HEK293 (cell line): ENCODE measurements at regions not wholly inside any gene's neighbourhood (a gene's known extent, or its start where the extent isn't known, plus 50 kb on each side); places are given as distances from the start of the nearest gene placed in this dataset.
A peak's percentile ranks its signal among the peaks of the same experiment; 100 is the strongest.

Experiments used
- CTCF ChIA-PET: fragments of 350-600 bp; formaldehyde crosslinking; extraction: SDS; loops from one replicate; lab custom pipeline; 2021; ENCODE audit warnings: antibody characterized with exemption; lab: Yijun Ruan, JAX
- POLR2A ChIA-PET: fragments of 300-600 bp; formaldehyde crosslinking; extraction: SDS; loops from one replicate; lab custom pipeline; 2020; ENCODE audit warnings: antibody characterized with exemption, inconsistent platforms; lab: Yijun Ruan, JAX
- H3K27ac ChIP-seq: fragments of 200-500 bp; sonication (Bioruptor generic); 2 replicates; pipeline ENCODE4 v1.5.1; 2014; ENCODE audit warnings: low read depth, low read length, control low read depth, inconsistent platforms; ENCODE audit errors: extremely low read depth
- H3K36me3 ChIP-seq, 2 experiments: fragments of 200-500 bp in 1 of 2; sonication (Bioruptor generic) in 1 of 2; 1 replicate in 1 of 2; 2 replicates in 1 of 2; pipeline ENCODE4 v1.5.1; 2014 to 2017; ENCODE audit warnings: inconsistent platforms in 2 of 2, low read length in 2 of 2; ENCODE audit not compliant: control insufficient read depth in 2 of 2, insufficient read depth in 1 of 2
- H3K4me1 ChIP-seq: fragments of 200-500 bp; sonication (Bioruptor generic); 2 replicates; pipeline ENCODE4 v1.5.1; 2014; ENCODE audit warnings: mild to moderate bottlenecking, low read length, inconsistent platforms; ENCODE audit not compliant: control insufficient read depth, insufficient read depth
- H3K4me3 ChIP-seq: 2 replicates; pipeline ENCODE4 v1.5.1; 2011; ENCODE audit warnings: low read depth, mild to moderate bottlenecking, control low read depth, low read length, moderate library complexity
- H3K9me3 ChIP-seq: fragments of 200-500 bp; sonication (Bioruptor generic); 2 replicates; pipeline ENCODE4 v1.5.1; 2014; ENCODE audit warnings: low read depth, low read length, inconsistent platforms; ENCODE audit not compliant: control insufficient read depth, insufficient read depth
- MEIS1 ChIP-seq: sonication (generic); formaldehyde crosslinking; IDR thresholded peaks from 2 replicates; pipeline ENCODE4 v1.8.1; 2022; ENCODE audit warnings: missing genetic modification reagents, mild to moderate bottlenecking, borderline replicate concordance
- TCF7L2 ChIP-seq: IDR thresholded peaks from 2 replicates; pipeline ENCODE4 v1.6.1; 2011; ENCODE audit warnings: low read depth, mild to moderate bottlenecking, inconsistent platforms, low read length, moderate library complexity, borderline replicate concordance
- ZIC2 ChIP-seq: fragments of 450-650 bp; formaldehyde crosslinking; IDR thresholded peaks from 2 replicates; pipeline ENCODE4 v1.5.1; 2016; ENCODE audit warnings: missing biosample characterization, missing genetic modification characterization
- ZNF341 ChIP-seq: fragments of 450-650 bp; formaldehyde crosslinking; IDR thresholded peaks from 2 replicates; pipeline ENCODE4; 2016; ENCODE audit warnings: low read depth, missing biosample characterization, missing genetic modification characterization
- ZNF366 ChIP-seq: fragments of 450-650 bp; formaldehyde crosslinking; conservative IDR thresholded peaks from 2 replicates; pipeline ENCODE4 v1.5.1; 2016; ENCODE audit warnings: missing biosample characterization, missing genetic modification characterization
- ZNF37A ChIP-seq: fragments of 450-650 bp; IDR thresholded peaks from 2 replicates; pipeline ENCODE4 v1.5.1; 2018; ENCODE audit warnings: missing biosample characterization, missing genetic modification characterization
- ZNF423 ChIP-seq: fragments of 450-650 bp; formaldehyde crosslinking; IDR thresholded peaks from 2 replicates; pipeline ENCODE4 v1.5.1; 2016; ENCODE audit warnings: missing biosample characterization, missing genetic modification characterization
- ZNF426 ChIP-seq: fragments of 450-650 bp; formaldehyde crosslinking; IDR thresholded peaks from 2 replicates; pipeline ENCODE4 v1.5.1; 2017; ENCODE audit warnings: missing biosample characterization, missing genetic modification characterization, mild to moderate bottlenecking, inconsistent platforms, moderate library complexity
- ZNF544 ChIP-seq: fragments of 450-650 bp; formaldehyde crosslinking; IDR thresholded peaks from 2 replicates; pipeline ENCODE4 v1.5.0; 2017; ENCODE audit warnings: missing biosample characterization, missing genetic modification characterization
- ZNF596 ChIP-seq: fragments of 450-650 bp; IDR thresholded peaks from 2 replicates; pipeline ENCODE4 v1.5.0; 2018; ENCODE audit warnings: missing biosample characterization, mild to moderate bottlenecking, missing genetic modification characterization, moderate library complexity
- ZNF621 ChIP-seq: fragments of 450-650 bp; formaldehyde crosslinking; IDR thresholded peaks from 2 replicates; pipeline ENCODE4 v1.5.1; 2017; ENCODE audit warnings: missing biosample characterization, missing genetic modification characterization
- ZNF629 ChIP-seq: fragments of 450-650 bp; formaldehyde crosslinking; IDR thresholded peaks from 2 replicates; pipeline ENCODE4 v1.5.1; 2017; ENCODE audit warnings: missing biosample characterization, missing genetic modification characterization
- ZNF658 ChIP-seq: fragments of 450-650 bp; formaldehyde crosslinking; IDR thresholded peaks from 2 replicates; pipeline ENCODE4; 2016; ENCODE audit warnings: missing biosample characterization, missing genetic modification characterization
- ZNF701 ChIP-seq: fragments of 450-650 bp; formaldehyde crosslinking; IDR thresholded peaks from 2 replicates; pipeline ENCODE4 v1.5.1; 2016; ENCODE audit warnings: missing biosample characterization, missing genetic modification characterization
- ZSCAN30 ChIP-seq: fragments of 450-650 bp; IDR thresholded peaks from 2 replicates; pipeline ENCODE4 v1.5.1; 2018; ENCODE audit warnings: missing biosample characterization, mild to moderate bottlenecking, missing genetic modification characterization, moderate library complexity
- TF ChIP-seq, protein P1 (sequence below): fragments of 450-650 bp; formaldehyde crosslinking; IDR thresholded peaks from 2 replicates; pipeline ENCODE4 v1.5.1; 2016; ENCODE audit warnings: missing biosample characterization, missing genetic modification characterization
- TF ChIP-seq, protein P2 (sequence below): fragments of 450-650 bp; formaldehyde crosslinking; IDR thresholded peaks from 2 replicates; pipeline ENCODE4 v1.5.1; 2017; ENCODE audit warnings: missing biosample characterization, missing genetic modification characterization
- TF ChIP-seq, protein P3 (sequence below): fragments of 450-650 bp; formaldehyde crosslinking; IDR thresholded peaks from 2 replicates; pipeline ENCODE4 v1.5.1; 2016; ENCODE audit warnings: missing biosample characterization, missing genetic modification characterization

DNA sequence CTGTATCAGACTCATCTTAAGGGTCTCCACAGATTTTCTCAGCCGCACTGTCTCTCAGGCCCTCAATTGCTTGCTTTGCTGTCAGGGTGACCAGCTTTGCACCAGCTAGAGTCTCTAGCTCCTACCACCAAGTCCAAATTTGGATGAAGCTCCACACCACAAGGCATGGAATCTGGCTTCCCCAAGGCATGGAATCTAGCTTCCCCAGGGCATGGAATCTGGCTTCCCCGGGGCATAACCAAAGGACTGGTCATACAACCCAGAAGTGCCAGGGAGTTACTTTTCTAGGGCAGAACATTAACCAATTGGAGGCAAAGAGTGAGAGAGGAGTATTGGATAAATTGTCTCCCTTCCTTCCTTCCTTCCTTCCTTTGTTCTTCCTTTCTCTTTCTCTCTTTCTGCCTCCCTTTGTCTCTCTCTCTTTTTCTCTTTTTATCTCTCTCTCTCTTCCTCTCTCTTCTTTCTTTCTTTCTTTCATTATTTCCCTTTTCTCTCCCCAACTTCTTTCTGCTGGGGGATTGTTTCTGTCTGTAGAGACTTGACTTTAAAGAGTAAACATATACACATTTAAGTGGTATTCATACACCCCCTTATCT lies 76.9 kb upstream of the HAO2 start:
- Histone ChIP-seq H3K9me3 (no peaks in the 10 kb centered on the region), H3K4me3 (no peak overlapping the region), H3K36me3 (no peaks in the 10 kb centered on the region), H3K4me1 (no peaks in the 10 kb centered on the region; the same call in 1 of the 2 replicates), H3K27ac (no peak overlapping the region)
- CTCF ChIA-PET, result interaction anchor here (2.4 to 3.6 kb wide), 2 partner anchors 16 to 75 kb away, joined by 7 to 21 read pairs; no protein-coding TSS in a partner anchor
- POLR2A ChIA-PET, result no interaction called here
- TF ChIP-seq ZSCAN30 (tag by site-specific recombination), result no peak
- TF ChIP-seq, protein P1, sequence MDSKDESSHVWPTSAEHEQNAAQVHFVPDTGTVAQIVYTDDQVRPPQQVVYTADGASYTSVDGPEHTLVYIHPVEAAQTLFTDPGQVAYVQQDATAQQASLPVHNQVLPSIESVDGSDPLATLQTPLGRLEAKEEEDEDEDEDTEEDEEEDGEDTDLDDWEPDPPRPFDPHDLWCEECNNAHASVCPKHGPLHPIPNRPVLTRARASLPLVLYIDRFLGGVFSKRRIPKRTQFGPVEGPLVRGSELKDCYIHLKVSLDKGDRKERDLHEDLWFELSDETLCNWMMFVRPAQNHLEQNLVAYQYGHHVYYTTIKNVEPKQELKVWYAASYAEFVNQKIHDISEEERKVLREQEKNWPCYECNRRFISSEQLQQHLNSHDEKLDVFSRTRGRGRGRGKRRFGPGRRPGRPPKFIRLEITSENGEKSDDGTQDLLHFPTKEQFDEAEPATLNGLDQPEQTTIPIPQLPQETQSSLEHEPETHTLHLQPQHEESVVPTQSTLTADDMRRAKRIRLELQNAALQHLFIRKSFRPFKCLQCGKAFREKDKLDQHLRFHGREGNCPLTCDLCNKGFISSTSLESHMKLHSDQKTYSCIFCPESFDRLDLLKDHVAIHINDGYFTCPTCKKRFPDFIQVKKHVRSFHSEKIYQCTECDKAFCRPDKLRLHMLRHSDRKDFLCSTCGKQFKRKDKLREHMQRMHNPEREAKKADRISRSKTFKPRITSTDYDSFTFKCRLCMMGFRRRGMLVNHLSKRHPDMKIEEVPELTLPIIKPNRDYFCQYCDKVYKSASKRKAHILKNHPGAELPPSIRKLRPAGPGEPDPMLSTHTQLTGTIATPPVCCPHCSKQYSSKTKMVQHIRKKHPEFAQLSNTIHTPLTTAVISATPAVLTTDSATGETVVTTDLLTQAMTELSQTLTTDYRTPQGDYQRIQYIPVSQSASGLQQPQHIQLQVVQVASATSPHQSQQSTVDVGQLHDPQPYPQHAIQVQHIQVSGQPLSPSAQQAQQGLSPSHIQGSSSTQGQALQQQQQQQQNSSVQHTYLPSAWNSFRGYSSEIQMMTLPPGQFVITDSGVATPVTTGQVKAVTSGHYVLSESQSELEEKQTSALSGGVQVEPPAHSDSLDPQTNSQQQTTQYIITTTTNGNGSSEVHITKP (tag by site-specific recombination), result no peak
- peak; percentile 58 for TF ChIP-seq ZNF366 (tag by site-specific recombination)
- TF ChIP-seq ZNF426, result no peak
- no peak for TF ChIP-seq ZNF658 (tag by site-specific recombination)
- peak; percentile 71; the same call in 1 of the 2 replicates for TF ChIP-seq ZNF596 (tag by site-specific recombination)
- TF ChIP-seq ZNF423 (tag by site-specific recombination), result no peak
- TF ChIP-seq MEIS1 (CRISPR knock-in tag), result no peak

DNA sequence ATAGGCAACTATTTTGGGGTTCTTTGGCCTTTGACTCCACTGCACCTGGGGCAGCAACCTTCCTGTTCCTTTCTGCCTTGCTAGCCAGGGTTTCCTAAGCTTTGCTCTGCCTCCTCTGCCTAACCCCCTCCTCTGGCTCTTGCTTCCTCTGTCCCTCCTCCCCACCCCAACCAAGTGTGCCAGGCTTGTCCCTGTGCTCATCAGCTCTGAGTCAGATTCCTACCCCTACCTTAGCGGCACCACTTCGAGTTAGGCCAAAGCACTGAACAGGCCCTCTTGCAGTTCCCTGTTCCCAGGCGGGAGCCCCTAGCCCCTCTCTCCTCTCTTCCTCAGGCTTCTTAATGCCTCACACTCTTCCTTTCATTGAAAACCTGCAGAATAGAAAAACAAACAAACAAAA lies 74.8 kb upstream of the HAO2 start:
- no peaks in the 10 kb centered on the region for H3K9me3 ChIP-seq
- TF ChIP-seq ZNF341 (peak; percentile 94), ZIC2 (tag by site-specific recombination) (no peak)
- TF ChIP-seq, protein P2, sequence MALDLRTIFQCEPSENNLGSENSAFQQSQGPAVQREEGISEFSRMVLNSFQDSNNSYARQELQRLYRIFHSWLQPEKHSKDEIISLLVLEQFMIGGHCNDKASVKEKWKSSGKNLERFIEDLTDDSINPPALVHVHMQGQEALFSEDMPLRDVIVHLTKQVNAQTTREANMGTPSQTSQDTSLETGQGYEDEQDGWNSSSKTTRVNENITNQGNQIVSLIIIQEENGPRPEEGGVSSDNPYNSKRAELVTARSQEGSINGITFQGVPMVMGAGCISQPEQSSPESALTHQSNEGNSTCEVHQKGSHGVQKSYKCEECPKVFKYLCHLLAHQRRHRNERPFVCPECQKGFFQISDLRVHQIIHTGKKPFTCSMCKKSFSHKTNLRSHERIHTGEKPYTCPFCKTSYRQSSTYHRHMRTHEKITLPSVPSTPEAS (tag by site-specific recombination), result no peak
- H3K36me3 ChIP-seq, result no peaks in the 10 kb centered on the region
- no peak overlapping the region for H3K27ac ChIP-seq
- ChIA-PET POLR2A (no interaction called here), CTCF (interaction anchor here (1.3 to 1.4 kb wide), 2 partner anchors 19 to 68 kb away, joined by 3 read pairs; no protein-coding TSS in a partner anchor)
- H3K4me3 ChIP-seq, result no peak overlapping the region
- no peaks in the 10 kb centered on the region; the same call in none of the 2 replicates for H3K4me1 ChIP-seq

DNA sequence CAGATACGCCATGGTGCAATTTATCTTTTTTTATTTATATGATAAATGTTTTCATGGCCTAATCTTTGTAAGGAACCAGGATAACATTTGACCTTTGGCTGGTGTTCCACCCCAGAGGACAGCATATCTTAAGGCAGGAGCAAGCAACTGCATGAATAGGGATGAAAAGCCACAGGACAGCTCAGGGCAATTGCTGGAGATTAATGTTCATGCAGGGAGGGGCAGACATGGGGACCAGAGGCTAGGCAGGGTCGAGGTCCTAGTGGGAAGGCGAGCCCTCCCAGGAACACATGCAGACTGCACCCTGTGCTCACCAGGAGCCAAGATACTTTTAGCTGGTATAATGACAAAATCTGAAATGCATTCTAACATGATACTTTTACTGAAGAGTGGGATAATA lies 74.4 kb upstream of the HAO2 start:
- ChIA-PET POLR2A (no interaction called here), CTCF (interaction anchor here (1.1 to 1.4 kb wide), 3 partner anchors 19 to 73 kb away, joined by 3 to 8 read pairs (median 3); no protein-coding TSS in a partner anchor)
- TF ChIP-seq ZIC2 (tag by site-specific recombination), result peak; percentile 48; the same call in 1 of the 2 replicates
- no peak for TF ChIP-seq ZNF544 (tag by site-specific recombination)
- TF ChIP-seq ZNF341, result no peak
- no peak overlapping the region for H3K4me3 ChIP-seq
- H3K36me3 ChIP-seq, result no peaks in the 10 kb centered on the region
- H3K4me1 ChIP-seq, result no peaks in the 10 kb centered on the region; the same call in none of the 2 replicates
- no peak overlapping the region for H3K27ac ChIP-seq
- H3K9me3 ChIP-seq, result no peaks in the 10 kb centered on the region

DNA sequence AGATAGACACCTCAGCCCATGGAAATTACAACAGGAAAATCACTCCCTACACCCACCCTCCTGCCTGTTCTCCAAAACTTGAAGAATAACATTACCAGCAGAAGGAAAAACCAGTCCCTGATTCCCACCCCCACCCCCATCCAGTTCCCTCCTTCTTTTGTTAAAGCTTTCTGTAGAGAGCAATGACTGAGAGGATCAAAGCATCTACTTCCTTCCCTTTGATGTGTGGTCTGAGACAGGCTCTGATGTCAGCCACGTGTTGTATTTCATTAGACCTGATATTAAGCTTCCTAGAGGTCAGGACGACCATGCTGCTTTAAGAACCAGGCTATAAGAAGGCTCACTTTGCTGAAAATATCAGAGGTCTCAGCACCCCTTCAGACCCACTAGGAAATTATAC lies 73.9 kb upstream of the HAO2 start:
- H3K4me1 ChIP-seq, result no peaks in the 10 kb centered on the region; the same call in none of the 2 replicates
- CTCF ChIA-PET, result interaction anchor here (0.7 to 3.1 kb wide), 4 partner anchors 19 to 1053 kb away, joined by 3 to 14 read pairs (median 6); no protein-coding TSS in a partner anchor
- TF ChIP-seq, protein P3, sequence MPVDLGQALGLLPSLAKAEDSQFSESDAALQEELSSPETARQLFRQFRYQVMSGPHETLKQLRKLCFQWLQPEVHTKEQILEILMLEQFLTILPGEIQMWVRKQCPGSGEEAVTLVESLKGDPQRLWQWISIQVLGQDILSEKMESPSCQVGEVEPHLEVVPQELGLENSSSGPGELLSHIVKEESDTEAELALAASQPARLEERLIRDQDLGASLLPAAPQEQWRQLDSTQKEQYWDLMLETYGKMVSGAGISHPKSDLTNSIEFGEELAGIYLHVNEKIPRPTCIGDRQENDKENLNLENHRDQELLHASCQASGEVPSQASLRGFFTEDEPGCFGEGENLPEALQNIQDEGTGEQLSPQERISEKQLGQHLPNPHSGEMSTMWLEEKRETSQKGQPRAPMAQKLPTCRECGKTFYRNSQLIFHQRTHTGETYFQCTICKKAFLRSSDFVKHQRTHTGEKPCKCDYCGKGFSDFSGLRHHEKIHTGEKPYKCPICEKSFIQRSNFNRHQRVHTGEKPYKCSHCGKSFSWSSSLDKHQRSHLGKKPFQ, result no peak
- TF ChIP-seq ZNF629 (tag by site-specific recombination) (no peak), ZNF37A (tag by site-specific recombination) (no peak), ZNF701 (tag by site-specific recombination) (no peak), ZNF621 (tag by site-specific recombination) (no peak), TCF7L2 (peak; percentile 77)
- H3K36me3 ChIP-seq, result no peaks in the 10 kb centered on the region
- no peak overlapping the region for H3K4me3 ChIP-seq
- H3K27ac ChIP-seq, result no peak overlapping the region
- no peaks in the 10 kb centered on the region for H3K9me3 ChIP-seq
- POLR2A ChIA-PET, result interaction anchor here (0.6 kb wide), 1 partner anchor 1152 kb away, joined by 3 read pairs; no protein-coding TSS in a partner anchor
